H4 (cell line): ENCODE measurements at regions not wholly inside any gene's neighbourhood (a gene's known extent, or its start where the extent isn't known, plus 50 kb on each side); places are given as distances from the start of the nearest gene placed in this dataset.

ENCODE experiments used
- DNase-seq: peaks from one replicate; pipeline ENCODE4 v3.0.0-alpha.2; 2015; ENCODE audit warnings: low spot score

- no peak for DNase-seq
Observed at GRCh38 chr6:102411796-102412195, 1018.3 kb downstream of the GRIK2 start.

DNA sequence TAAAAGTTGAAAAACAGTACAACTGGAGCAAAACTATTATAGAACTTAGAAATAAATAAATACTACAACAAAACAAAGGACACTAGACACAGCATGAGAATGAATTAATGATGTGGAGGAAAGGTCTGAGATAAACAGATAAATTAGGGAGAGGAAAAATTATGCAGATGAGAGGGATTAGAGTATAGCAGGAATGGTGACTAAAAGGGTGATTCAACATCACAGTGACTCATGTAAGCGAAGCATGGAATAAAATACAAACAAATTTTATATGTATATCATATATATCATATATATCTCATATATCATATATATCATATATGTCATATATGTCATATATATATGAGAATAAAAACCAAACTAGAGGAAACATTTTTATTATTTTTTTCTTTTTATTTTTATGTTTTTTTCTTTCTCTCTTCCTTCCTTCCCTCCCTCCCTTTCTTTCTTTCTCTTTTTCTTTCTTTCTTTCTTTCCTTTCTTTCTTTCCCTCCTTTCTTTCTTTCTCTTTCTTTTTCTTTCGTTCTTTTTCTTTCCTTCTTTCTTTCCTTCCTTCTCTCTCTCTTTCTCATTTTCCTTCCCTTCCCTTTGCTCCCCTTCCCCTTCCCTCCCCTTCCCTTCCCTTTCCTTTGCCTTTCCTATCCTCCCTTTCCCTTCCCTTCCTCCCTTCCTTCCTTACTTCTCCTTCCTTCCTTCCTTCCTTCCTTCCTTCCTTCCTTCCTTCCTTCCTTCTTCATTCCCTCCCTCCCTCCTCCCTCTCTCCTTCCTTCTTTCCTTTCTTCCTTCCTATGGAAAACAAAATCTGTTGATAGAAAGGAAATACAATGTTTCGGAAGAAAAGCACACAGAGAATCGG lies 1014.6 kb downstream of the GRIK2 start:
- DNase-seq = no peak

DNA sequence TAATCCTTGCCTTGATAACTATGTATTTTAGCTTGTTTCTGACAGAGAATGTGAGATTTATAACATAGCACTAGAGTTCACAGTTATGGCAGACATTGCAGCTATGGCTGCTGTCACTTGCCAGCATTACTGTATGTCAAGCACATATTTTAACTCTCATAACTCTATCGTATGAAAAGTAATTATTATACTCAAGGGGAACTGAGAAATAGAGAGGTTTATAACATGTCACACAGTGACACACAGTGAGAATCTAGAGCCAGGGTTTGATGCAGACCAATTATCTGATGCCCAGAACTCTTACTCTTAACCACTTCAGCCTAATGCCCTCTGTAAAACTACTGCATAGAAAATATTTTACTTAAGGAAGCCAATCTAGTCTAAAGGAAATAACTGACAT lies 1012.4 kb downstream of the GRIK2 start:
- no peak for DNase-seq

DNA sequence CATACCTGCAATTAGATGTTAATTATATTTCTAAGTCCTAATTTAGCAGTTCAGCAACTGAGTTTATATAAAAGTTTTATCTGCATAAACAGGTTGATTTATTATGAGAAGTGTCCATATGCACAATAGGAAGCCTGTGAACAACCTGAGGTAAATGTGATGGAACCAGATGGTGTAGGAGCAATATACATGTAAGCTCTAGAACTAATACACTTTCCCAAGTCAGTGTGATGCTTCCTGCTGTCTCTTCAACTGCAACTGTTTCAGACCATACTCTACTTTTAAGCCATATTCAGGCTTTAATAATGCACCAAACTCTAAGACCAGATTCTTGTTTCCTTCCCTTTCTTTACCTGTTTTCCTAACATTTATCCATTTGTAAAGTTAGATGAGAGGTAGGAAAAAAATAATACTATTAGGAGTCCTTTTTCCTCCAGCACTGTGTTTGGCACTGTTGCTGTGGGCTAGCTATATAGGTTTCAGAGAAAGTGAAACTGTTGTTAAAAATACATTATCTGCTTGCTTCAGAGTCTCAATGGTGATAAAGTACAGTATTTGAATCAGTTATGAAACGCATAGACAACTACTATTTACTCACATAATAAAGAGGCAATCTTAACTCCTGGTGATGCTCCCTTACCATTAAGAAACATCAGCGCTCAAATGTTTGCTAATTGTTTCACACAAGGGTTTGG lies 1009.3 kb downstream of the GRIK2 start:
- DNase-seq = no peak

GRCh38 chr6:102398788-102399390 lies 1005.4 kb downstream of the GRIK2 start:
- no peak for DNase-seq

- no peak for DNase-seq
Observed at GRCh38 chr6:102390541-102390940, 997.0 kb downstream of the GRIK2 start.

- no peak for DNase-seq
Observed at GRCh38 chr6:102389994-102390393, 996.5 kb downstream of the GRIK2 start.

DNA sequence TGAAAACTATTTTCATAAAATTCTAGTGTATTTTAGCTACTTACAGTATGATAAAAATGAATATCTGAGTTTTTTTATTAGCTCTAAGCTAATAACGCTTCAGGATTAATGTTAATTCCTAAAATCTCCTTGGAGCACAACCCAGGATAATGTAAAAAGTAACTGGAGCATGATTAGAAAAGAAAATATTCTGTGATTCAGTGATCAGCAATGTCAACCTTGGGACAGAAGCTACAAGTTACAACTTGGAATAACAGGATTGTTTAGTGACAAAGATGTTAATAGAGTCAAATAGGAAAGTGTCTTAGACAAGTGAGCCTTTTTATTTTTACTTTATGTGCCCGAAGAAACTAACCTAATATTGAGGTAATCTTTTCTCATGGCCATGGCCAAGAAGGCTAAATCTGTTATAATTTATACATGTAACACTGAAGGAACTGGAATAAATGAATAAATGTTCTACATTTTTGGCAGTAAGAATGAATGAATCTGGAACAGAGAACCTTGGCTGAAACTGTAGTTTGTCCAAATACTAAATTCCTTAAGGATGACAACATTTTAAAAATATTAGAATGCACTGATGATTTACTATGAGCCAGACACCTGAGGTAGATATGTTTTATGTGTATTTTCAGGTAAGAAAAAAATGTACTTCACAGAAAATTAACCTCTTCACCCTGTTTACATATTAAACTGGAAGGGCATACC lies 994.0 kb downstream of the GRIK2 start:
- no peak for DNase-seq

- DNase-seq = no peak
Observed at GRCh38 chr6:102381203-102381602, 987.7 kb downstream of the GRIK2 start.

- DNase-seq = no peak
Observed at GRCh38 chr6:102356170-102356569, 962.7 kb downstream of the GRIK2 start.

GRCh38 chr6:102355578-102355977 lies 962.1 kb downstream of the GRIK2 start:
- no peak for DNase-seq

DNA sequence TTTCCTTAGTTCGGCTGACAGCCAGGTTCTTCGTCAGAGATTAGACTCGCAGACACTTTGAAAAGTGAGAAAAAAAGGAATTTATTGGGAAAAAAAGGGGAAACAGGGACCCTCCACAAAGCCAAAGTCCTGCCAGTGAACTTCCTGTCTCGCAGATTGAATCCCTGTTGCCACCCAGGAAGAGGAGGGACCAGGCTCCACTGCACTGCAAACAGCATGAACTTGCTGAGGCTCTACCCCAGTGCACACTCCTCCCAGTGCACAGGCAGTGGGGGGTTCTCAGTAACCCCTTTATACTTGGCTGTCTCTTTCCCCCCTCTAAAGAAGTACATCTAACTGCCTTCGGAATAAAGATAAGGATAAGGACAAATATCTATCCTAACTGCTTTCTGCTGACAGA lies 959.0 kb downstream of the GRIK2 start:
- no peak for DNase-seq

DNA sequence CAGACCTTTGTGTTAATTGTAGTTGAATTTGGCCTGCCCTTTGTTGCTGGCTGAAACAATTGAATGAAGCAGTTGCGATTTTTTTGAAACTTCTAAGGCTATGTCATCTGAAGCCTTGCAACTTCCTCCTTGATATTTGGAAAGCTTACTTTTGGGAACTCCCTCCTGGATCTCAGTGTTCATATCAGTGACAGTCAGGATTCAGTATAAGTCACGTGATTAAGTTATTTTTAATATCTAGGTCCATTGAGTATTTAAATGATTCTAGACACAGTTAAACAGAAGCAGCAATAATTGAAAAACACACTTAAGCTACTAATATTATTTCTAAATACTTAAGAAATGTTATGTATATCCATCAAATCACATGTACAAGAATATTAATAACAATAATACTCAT lies 951.3 kb downstream of the GRIK2 start:
- DNase-seq = no peak

- DNase-seq = no peak
Observed at GRCh38 chr6:102340311-102340710, 946.8 kb downstream of the GRIK2 start.

- DNase-seq = no peak
Observed at GRCh38 chr6:102333736-102334135, 940.2 kb downstream of the GRIK2 start.

GRCh38 chr6:102327697-102328225 lies 934.3 kb downstream of the GRIK2 start:
- DNase-seq = no peak

GRCh38 chr6:102313699-102314098 lies 920.2 kb downstream of the GRIK2 start:
- no peak for DNase-seq

DNA sequence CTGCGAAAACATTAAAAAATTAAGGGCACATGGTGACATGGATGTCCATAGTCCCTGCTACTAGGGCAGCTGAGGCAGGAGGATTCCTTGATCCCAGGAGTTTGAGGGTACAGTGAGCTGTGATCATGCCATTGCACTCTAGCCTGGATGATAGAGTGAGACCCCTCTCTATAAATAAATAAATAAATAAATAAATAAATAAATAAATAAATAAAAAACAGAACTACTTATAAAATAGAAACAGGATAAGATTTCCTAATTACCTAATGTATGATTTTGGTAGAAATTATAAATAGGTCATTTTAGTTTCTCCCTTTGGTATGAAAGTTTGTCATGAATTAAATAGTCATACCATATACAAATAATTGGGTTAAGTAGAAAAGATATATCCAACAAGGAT lies 916.2 kb downstream of the GRIK2 start:
- no peak for DNase-seq

- DNase-seq = peak; percentile 3
Observed at GRCh38 chr6:102300350-102300749, 906.8 kb downstream of the GRIK2 start.

DNA sequence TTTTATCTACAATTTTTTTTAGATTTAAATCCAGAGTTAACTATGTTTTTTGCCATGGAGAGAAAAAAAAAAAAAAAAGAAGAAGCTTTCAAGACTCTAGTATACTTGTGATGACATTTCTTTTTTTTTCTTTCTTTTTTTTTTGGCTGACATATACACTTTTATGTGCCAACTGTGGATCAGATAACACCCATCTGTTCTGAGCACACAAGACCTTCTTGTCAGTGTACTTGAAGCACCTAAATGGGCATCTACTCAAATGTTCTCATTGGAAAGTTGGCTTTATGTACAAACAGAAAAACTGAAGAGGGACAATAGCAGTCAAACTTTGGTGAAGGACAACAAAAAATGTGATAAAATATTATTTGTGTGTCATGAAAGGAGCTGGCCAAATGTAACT lies 904.5 kb downstream of the GRIK2 start:
- no peak for DNase-seq
